ENCODE measurements at regions not wholly inside any gene's neighbourhood (a gene's known extent, or its start where the extent isn't known, plus 50 kb on each side); places are given as distances from the start of the nearest gene placed in this dataset.

DNA sequence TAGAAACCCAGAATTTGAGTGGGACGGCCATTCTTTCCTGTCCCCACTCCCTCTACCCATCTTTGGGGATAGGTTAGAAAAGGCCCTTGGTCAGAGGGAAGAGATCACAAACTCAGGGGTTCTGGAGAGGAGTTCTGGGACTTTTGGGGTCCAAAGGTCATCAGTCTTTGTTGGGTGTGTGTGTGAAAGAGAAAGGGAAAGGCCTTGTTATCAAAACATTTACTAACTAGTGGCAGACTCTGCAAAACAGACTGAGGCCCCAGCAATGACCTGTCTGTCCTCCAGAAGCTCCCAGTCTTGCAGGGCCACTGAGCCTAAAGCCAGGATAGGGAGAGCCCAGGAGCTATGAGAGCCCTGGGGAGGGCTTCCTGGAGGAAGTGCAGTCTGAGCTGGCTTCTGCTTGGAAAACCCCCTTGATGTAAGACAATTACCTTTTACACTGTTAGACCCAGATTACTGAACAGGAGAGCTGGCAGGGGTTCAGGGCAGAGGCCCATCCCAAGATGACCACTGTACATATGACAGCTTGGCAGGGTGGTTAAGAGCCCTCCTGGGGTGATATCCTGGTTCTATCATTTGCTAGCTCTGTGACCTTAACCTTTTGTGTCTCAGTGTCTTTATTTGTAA, 429.1 kb upstream of the CCDC196 start:
- TF ChIP-seq, protein P1, sequence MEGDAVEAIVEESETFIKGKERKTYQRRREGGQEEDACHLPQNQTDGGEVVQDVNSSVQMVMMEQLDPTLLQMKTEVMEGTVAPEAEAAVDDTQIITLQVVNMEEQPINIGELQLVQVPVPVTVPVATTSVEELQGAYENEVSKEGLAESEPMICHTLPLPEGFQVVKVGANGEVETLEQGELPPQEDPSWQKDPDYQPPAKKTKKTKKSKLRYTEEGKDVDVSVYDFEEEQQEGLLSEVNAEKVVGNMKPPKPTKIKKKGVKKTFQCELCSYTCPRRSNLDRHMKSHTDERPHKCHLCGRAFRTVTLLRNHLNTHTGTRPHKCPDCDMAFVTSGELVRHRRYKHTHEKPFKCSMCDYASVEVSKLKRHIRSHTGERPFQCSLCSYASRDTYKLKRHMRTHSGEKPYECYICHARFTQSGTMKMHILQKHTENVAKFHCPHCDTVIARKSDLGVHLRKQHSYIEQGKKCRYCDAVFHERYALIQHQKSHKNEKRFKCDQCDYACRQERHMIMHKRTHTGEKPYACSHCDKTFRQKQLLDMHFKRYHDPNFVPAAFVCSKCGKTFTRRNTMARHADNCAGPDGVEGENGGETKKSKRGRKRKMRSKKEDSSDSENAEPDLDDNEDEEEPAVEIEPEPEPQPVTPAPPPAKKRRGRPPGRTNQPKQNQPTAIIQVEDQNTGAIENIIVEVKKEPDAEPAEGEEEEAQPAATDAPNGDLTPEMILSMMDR (conservative IDR thresholded peaks at IDR 0.05; ENCODE audit: low read depth, low read length) = no peak
- TF ChIP-seq POLR2A (IDR thresholded peaks at IDR 0.05; ENCODE audit: low read depth, low read length) (no peak), CEBPB (IDR thresholded peaks at IDR 0.05; ENCODE audit: low read depth, low read length) (no peak), SMC3 (IDR thresholded peaks at IDR 0.05; ENCODE audit: low read depth, low read length) (no peak), RCOR1 (IDR thresholded peaks at IDR 0.05; ENCODE audit: insufficient replicate concordance, low read length) (no peak), MXI1 (IDR thresholded peaks at IDR 0.05; ENCODE audit: borderline replicate concordance, low read depth, low read length) (no peak), RFX5 (IDR thresholded peaks at IDR 0.05; ENCODE audit: low read depth, low read length) (no peak), BHLHE40 (IDR thresholded peaks at IDR 0.05; ENCODE audit: low read depth, low read length) (no peak)
- TF ChIP-seq, protein P2, sequence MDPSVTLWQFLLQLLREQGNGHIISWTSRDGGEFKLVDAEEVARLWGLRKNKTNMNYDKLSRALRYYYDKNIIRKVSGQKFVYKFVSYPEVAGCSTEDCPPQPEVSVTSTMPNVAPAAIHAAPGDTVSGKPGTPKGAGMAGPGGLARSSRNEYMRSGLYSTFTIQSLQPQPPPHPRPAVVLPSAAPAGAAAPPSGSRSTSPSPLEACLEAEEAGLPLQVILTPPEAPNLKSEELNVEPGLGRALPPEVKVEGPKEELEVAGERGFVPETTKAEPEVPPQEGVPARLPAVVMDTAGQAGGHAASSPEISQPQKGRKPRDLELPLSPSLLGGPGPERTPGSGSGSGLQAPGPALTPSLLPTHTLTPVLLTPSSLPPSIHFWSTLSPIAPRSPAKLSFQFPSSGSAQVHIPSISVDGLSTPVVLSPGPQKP (IDR thresholded peaks at IDR 0.05; ENCODE audit: borderline replicate concordance, low read depth, low read length) = no peak
